Spleen (tissue), 7 donors: ENCODE measurements at regions not wholly inside any gene's neighbourhood (a gene's known extent, or its start where the extent isn't known, plus 50 kb on each side); places are given as distances from the start of the nearest gene placed in this dataset.

Experiments used
- POLR2A ChIP-seq, 3 donors: fragments of 450-650 bp; IDR thresholded peaks; one replicate each; pipeline ENCODE4 v1.5.1; 2017; ENCODE audit warnings: antibody characterized with exemption in 3 of 3, mild to moderate bottlenecking in 1 of 3
- TF ChIP-seq, protein P1 (sequence below), 11 experiments: fragments of 200-600 bp in 7 of 11; fragments of 450-650 bp in 4 of 11; sonication (generic) in 4 of 11; IDR thresholded peaks in 8 of 11; conservative IDR thresholded peaks in 3 of 11; 1 replicate in 7 of 11; 2 replicates in 4 of 11; pipeline versions ENCODE4 v1.4.0 to v1.8.0; 2016 to 2021; ENCODE audit warnings: antibody characterized with exemption in 11 of 11, inconsistent platforms in 4 of 11, mild to moderate bottlenecking in 1 of 11
- donor health status: DM: no; HTN: no; CAD: no; lungs with moderate emphysema.
- donor health status: DM: no; HTN: no; CAD: no.
- donor health status: DM: no; HTN: no; CAD: no.

- TF ChIP-seq, protein P1, sequence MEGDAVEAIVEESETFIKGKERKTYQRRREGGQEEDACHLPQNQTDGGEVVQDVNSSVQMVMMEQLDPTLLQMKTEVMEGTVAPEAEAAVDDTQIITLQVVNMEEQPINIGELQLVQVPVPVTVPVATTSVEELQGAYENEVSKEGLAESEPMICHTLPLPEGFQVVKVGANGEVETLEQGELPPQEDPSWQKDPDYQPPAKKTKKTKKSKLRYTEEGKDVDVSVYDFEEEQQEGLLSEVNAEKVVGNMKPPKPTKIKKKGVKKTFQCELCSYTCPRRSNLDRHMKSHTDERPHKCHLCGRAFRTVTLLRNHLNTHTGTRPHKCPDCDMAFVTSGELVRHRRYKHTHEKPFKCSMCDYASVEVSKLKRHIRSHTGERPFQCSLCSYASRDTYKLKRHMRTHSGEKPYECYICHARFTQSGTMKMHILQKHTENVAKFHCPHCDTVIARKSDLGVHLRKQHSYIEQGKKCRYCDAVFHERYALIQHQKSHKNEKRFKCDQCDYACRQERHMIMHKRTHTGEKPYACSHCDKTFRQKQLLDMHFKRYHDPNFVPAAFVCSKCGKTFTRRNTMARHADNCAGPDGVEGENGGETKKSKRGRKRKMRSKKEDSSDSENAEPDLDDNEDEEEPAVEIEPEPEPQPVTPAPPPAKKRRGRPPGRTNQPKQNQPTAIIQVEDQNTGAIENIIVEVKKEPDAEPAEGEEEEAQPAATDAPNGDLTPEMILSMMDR (IDR thresholded peaks at IDR 0.05 in 8 of 11, conservative IDR thresholded peaks at IDR 0.05 in 3 of 11) = no peak
- TF ChIP-seq POLR2A (IDR thresholded peaks at IDR 0.05) = no peak
Observed at GRCh38 chr1:96400089-96400488, 321.5 kb upstream of the PTBP2 start.
